HG03095 (cell line): ENCODE measurements at regions not wholly inside any gene's neighbourhood (a gene's known extent, or its start where the extent isn't known, plus 50 kb on each side); places are given as distances from the start of the nearest gene placed in this dataset.

Experiments used
- ATAC-seq: cut with Tn5 transposase; IDR thresholded peaks from one replicate; pipeline ENCODE4 v1.9.1; 2021; ENCODE audit warnings: moderate library complexity; ENCODE audit not compliant: unreplicated experiment

DNA sequence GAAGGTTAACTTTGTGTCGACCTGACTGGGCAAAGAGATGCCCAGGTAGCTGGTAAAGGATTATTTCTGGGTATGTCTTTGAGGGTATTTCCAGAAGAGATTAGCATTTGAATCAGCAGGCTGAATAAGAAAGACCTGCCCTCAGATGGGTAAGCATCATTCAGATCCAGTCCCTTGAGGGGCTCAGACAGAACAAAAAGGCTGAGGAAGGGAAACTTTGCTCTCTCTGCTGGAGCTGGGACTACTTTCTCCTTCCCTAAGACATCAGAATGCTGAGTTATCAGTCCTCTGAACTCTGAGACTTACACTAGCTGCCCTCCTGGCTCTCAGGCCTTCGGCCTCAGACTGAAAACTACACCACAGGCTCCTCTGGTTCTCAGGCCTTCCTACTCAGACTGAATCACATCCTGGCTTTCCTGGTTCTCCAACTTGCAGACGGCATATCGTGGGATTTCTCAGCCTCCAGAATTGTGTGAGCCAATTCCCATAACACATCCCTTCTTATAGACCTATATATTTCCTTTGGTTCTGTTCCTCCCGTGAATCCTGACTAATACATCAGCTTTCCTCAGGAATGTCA lies 982.9 kb downstream of the TUSC7 start:
- ATAC-seq: no peak

DNA sequence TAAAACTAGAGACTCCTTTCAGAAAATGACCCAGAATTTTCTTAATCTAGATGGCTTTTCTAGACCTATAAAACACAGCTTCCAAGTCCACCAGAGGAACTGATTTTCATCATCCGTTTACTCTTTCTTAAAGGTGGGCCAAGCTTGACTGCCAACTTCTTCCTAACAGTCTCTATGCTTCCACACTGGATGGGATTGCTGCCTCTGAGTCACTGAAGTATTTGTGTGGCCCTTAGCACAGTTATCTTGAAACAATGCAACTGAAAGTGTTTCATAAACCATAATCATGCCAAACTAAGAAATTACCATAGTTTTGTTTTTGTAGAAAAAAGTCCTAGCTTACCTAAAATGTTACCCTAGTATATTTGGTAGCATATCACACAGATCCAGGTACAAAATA lies 985.7 kb downstream of the TUSC7 start:
- ATAC-seq: no peak

DNA sequence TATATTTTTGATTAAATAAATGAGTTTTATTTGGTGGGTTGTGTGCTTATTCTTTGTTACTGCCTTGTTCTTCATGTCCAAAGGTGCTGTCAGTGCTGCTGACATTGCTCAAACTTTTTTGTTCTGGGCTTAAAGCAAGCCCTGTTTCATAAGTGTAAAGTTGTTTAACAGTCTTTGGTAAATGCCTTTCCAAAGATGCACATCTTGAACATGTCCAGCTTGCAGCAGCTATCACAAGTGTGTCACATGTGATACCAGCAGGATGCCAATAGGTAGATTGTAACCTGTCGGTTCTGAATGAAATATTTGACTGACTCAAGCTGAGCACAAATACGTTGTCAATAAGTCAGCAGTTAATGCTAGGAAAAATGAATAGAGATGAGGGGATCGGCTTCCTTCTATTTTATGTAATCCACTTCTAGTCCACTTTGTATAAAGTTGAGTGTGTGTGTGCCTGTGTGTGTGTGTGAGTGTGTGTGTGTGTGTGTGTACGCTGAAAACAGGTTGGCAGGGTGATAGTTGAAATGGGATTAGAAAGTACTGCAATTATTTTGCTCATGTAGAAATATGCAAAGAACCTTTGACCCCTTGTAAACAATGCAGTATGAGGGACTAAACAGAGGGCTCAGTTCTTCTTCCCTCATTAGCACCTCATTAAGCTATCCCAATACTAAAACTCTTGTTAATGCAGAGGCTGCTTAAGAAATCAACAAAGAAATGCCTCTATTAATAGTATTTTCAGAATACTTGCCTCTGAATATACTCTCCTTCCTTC lies 986.5 kb downstream of the TUSC7 start:
- ATAC-seq: no peak

DNA sequence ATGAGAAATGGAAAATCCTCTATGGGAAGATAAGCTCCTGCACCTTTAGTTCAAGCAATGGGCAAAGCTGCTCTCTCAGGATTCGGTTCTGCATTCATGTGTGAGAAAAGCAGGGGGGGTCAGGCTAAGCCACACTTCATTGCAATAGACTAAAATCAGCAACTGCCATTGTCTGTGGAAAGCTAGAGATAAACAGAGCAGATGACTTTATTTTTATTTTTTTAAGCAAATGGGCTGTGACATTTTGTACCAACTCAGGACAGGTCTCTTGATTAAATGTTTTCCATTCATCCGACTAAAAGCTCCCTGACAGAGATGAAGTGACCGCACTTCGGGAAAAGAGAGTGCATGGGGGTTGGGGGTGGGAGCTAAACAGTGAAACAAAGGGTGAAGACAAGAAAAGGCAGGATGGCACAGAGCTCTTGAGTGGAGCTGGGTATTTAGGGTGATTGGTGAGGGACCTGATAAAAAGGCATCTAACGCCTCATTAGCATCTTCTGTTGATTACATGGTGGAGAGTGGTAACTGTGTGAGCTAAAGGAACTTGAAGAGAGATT lies 987.4 kb downstream of the TUSC7 start:
- ATAC-seq: no peak

DNA sequence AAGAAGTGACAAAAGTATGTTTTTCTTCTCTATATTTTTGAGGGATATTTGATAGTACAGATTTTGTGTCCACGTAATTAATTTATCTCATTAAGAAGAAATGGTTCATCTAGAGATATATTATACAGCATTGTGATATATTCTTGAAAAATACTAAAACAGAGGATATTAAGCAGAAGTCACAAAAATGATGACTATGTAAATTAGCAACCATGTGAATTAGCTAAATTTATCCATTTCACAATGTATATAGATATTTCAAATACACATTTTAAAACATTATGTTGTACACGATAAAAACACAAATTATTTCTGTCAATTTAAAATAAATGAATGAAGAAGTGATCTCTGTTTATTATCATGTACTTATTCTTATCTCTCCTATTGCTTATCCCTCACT lies 989.5 kb downstream of the TUSC7 start:
- ATAC-seq: no peak

DNA sequence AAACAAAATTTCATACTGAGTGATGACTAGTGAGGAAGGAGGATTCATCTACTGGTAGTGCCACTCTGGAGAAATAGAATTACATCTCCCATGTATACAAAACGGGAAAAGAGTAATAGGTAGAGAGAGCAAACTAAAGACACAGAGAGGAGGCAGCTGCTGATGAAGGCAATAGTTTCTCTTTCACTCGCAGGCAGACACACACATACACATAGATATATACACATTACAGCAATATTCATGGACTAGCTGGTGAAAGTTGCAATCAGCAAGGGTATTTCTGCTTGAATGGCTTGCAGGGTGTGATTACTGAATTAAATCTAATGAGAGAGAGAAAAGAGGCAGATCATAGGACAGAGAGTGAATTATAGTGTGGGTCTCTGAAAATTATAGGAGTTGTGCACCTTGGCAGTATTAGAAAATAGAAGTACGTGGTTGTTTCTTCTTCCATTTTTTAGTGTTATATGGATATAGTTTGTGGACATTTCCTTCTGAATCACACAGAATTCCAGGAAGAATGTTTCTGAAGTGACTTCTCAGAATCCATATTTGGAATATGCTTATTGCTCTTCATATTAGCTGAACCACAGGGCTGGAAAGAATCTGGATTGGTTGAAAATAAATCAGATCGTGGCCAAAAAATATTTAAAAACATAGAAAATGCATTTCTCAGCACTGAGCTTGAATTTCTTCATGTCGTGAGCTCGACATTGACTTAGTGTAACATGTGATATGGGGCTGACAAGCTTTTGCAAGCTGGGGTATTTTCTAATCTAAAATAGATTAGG lies 991.2 kb downstream of the TUSC7 start:
- no peak for ATAC-seq

DNA sequence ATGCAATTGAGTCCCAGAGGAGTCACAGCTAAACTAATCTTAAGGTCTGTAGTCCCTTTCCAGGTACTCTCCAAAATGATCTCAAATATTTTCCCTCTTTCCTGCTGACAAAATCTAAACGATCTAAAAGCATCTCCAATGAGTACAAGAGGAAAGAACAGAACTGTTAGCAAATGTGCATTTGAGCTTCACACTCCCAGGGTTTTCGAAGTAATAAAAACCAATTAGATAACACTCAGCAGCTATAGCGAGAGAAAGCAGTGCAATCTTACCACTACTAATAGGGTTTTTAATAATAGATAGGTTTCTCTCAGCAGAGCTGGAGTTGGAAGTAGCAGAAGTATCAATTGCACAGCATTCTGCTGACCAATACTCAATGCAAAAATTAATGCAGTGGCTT lies 995.4 kb downstream of the TUSC7 start:
- ATAC-seq: no peak

DNA sequence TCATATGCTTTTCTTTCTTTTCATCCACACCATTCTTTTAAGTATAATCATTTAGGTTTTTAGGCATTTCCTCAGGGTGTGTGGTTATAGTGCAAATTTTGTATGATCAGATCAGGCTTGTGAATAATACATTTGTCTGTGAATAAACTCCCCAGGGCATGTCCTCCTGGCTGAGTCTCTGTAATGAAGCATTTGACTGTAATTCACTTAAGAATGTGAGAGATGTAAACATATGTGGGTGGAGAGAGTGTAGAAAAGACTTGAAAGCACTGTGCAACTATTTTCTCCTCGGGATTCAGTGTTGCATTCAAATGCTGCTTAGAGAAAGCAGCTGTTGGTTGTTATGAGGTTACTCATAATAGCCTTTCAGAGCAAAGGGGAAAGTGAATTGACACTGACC lies 996.5 kb downstream of the TUSC7 start:
- ATAC-seq: no peak

DNA sequence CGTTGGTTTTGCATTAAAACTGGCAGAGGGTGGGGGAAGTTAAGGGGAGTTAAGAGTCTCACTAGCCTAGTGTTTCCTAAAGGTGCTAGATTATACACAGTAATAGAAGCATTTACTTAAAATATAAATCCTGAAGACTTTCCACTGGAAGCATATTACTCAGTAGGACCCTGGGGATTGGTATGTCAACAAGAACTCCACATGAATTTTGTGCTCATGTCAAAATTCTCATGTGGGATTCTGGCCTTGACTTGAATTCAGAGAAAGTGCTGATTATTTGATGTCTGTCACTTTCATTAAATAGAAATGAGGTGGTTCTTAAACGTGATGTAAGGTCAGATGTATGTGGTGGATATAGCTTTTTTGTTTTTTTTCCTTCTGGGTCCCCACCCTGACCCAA lies 997.2 kb downstream of the TUSC7 start:
- no peak for ATAC-seq

DNA sequence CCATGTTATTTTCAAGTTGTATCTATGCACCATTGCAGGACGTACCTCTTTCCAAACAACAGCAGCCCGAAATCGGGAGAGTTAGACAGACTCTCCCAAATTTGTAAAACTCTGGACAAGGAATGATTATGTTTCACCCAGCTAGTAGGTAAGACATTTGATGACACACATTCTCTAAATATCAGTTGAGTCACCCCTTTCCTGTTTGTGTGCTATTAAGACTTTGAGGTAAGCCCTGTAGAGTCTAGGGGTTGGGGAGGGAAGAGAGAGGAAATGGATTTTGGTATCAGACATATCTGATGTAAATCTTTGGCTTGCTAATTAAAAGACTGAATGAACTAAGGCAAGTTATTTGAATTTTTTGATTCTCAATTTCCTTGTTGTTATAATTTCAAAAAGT lies 999.0 kb downstream of the TUSC7 start:
- ATAC-seq: no peak

DNA sequence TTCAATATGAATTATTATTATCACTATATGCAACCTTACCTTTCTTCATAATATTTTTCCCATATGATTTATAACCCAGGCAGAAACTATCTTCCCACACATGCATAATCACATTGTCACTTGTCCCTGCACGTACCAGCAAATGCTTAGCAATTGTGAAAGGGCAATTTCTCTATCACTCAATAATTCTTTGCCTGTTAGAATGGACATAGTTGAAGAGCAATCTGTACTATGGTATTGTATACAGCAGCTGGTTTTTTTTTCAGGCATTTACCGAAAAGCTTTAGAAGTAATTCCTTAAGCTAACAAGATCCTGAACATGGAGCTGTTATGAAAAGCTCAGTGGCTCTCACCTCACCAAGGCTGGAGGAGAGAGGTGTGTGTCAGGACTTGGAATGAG lies 999.5 kb downstream of the TUSC7 start:
- ATAC-seq: no peak

DNA sequence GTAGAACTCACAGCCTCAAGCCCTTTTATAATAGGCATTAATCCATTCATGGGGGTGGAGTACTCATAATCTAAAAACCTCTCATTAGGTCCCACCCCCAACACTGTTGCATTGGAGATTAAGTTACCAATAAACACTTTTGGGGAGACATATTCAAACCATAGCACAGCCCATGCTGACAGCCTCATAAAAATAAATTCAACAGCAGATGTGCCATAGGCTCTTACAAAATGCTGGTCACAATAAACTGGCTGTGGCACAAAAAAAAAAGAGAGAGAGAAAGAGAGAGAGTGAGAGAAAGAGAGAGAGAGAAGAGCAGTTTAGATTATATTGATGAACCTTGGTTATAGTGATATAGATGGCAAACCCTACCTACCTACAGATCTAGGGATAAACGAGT lies 1000.9 kb downstream of the TUSC7 start:
- ATAC-seq: no peak

DNA sequence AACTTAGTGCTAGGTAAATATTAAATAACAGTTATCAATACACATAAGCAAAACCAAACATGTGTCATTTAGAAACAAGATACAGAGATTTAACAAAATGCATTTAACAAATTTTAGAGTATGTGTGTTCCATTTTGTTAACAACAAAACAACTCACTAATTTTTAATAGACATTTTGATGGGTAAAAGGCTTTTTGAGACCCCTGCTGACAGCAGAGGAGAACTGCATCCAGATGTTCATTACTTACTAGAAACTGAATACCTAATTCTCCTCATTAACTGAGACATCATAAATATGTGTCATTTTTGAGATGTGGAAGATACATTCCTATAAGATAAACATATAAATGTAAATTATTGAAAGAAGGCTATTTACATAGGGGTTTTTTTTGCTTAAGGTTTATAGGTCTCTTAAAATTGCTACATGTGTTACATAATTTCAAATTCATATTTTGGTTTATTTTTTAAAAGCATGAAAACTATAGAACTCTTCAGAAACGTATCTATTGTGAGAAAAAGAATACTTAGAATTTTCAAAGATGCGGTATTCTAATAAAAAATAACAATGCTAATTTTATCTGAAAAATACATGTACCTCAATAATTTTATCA lies 1009.8 kb downstream of the TUSC7 start:
- no peak for ATAC-seq

DNA sequence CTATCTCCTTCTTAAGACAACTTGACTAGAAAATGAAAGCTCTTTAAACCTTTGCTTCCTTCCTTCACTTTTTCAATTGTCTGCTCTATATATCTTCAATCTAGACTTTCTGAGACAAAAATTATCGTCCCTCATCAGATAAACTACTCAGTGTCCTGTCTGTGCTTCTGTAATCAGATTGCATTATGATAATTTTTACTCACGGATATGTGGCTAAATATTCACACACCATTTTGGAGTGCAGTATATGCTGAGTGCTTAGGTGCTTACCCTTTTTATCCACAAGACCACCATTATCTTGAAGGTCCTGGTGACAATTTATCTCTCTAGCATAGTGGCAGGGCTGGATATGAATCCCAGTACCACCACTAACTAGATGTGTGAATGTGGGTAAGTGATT lies 1012.3 kb downstream of the TUSC7 start:
- no peak for ATAC-seq

DNA sequence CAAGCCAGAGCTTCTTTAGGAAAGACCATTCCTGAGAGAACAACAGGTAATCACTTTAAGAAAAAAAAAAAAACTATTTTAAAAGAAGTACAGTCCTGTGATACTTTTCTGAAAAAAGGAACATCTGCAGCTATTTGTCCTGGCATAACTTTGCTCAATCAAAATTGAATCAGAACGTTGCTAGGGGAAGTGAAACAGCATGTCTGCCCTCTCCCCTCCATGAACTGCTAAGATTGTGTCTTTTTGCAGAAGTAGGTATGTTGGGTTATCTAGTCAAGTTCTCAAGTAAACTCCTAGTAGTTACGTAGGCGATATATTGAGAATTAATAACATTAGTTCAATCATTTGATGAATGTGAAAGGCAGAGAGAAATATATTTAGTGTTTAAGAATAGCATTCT lies 1013.3 kb downstream of the TUSC7 start:
- no peak for ATAC-seq

DNA sequence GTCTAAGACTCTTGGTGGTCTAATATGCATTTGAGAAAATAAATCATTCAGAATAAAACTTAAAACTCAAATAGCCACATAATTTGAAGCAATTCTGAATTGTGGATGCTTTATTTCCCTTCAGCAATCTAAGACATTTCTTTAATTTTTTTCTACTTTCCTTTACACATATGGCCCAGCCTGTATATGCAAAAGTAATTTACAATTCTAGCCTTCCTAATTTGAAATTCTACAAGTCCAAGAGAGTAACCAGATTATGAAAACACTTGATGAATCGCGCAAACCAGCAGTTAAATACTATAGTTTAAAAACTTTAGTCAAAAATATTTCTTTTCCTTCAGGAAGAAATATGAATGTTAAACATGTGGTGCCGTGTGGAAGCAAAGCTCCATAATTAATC lies 1014.2 kb downstream of the TUSC7 start:
- ATAC-seq: no peak

DNA sequence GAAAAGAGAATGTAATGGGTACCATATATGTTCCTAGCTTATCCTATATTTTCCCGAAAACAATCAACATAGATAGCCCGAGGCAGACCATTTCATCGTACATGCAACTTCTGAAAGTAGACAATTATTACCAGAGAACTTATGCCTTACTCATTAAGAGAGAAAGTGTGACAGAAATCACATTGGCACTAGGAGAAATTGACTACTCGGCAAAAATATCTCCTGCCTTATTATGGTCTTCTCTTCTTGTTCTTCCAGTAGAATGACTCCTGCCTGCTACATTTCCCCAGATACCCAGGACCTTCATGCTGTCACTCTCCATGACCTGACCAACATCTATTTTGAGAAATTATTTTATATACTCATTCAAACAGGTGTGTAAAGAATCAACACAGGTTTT lies 1015.7 kb downstream of the TUSC7 start:
- ATAC-seq: no peak

DNA sequence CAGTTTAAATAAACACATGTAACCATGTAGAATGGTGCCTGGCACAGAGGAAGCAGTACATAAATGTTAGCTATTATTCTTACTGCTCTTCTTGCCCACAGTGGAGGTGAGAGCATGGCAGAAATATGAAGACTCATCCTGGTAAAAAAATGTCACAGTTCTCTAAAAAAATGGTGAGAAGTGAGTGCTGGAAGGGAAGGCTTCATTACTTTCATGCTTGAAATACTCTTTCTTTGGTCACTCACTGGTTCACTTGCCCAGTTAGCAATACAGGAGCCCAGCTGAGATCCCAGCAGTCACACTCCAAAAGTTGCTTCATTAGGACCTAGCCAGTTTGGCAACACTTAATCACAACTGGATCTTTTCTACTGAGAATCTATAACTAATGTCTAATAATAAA lies 1017.2 kb downstream of the TUSC7 start:
- no peak for ATAC-seq

DNA sequence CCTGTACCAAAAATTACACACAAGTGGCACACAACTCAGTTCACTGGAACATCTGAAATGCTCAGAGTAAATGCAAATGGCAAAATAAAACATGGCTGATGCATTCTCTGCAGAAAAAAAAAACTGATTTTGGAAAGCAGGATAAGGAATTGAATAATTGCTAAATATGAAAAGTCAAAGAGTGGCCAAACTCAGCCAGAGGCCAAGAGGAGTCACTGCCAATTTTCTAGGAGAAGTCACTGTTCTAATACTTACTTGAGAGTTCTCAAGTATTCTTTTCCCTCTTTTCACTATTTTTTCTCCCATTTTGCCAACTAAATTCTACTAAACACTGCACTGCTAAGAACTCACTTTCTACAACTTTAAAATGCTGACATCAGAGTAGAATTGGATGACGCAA lies 1018.6 kb downstream of the TUSC7 start:
- no peak for ATAC-seq

DNA sequence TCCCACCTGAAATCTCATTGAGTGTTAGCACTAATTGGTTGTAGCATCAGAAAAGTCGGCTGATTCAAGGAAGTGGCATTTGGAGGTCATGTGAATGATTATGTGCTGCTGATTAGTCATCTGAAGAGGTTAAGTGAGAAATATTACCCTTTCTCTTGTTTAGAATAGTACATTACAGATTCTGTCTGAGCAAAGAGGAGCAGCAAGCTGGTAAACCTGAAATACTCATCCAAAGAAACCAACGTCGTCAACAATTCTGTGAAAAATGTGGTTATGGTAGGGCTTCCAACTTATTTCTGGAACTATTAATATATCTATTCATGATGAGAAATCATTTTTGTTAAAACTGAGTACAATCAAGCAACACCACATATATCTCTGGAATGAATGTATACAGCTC lies 1024.9 kb downstream of the TUSC7 start:
- ATAC-seq: no peak

DNA sequence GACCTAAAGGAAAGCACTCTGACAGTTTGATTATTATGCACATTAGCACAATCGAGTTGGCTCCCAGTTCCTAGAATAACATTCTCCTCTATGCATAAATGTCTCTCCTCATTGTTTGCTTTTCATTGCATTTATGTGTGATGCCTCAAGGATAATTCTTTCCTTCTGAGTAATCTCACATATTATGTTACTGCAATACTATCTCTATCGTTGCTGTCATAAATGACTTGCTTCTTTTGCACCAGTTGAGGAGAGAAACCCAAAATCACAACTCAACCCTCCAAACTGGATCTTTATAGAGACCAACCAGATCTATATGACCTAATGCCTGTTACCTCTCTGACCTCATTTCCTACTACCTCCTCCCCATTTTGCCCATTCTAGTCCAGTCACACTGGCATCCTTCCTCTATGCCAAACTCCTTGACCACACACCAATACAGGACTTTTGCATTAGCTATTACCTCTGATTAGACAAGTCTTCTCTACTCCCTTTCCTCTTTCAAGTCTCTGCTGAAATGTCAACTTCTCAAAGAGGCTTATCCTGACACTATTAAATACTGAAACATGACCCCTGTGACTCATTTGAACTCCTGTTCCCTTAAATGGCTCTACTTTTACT lies 1026.0 kb downstream of the TUSC7 start:
- ATAC-seq: no peak
